SK-N-SH (cell line): ENCODE measurements at regions not wholly inside any gene's neighbourhood (a gene's known extent, or its start where the extent isn't known, plus 50 kb on each side); places are given as distances from the start of the nearest gene placed in this dataset.
A peak's percentile ranks its signal among the peaks of the same experiment; 100 is the strongest.

Experiments used
- CTCF ChIA-PET: fragments of 300-600, 350-600 bp; formaldehyde crosslinking; extraction: SDS; loops from one replicate; lab custom pipeline; 2021; lab: Yijun Ruan, JAX
- POLR2A ChIA-PET: fragments of 350-600 bp; sonication (Branson Sonifier 250); formaldehyde crosslinking; extraction: SDS; loops from one replicate; lab custom pipeline; 2020; ENCODE audit warnings: antibody characterized with exemption, inconsistent platforms; lab: Yijun Ruan, JAX
- DNase-seq: peaks from one replicate; pipeline ENCODE4 v3.0.0; 2012
- H2AFZ ChIP-seq: fragments of 200-600 bp; sonication (generic); 2 replicates; pipeline ENCODE4 v1.8.1; 2016; ENCODE audit warnings: antibody characterized with exemption, mild to moderate bottlenecking, low read depth
- H3F3A ChIP-seq: fragments of 200-600 bp; sonication (generic); replicated peaks from 2 replicates; pipeline ENCODE3; 2016; ENCODE audit warnings: antibody characterized with exemption, mild to moderate bottlenecking; ENCODE audit not compliant: insufficient read depth
- H3K27ac ChIP-seq, 2 experiments: fragments of 200-500 bp in 1 of 2; fragments of 200-600 bp in 1 of 2; sonication (Bioruptor generic) in 1 of 2; sonication (generic), shearing (Covaris generic) in 1 of 2; 2 replicates each; pipeline versions ENCODE4 v1.5.1 to v1.6.1; 2014 to 2016; ENCODE audit warnings: low read depth in 2 of 2, inconsistent platforms in 1 of 2, low read length in 1 of 2, mild to moderate bottlenecking in 1 of 2, mixed read lengths in 1 of 2
- H3K27me3 ChIP-seq: fragments of 200-600 bp; sonication (generic), shearing (Covaris generic); 2 replicates; pipeline ENCODE4 v1.6.1; 2016; ENCODE audit warnings: mixed run types; ENCODE audit not compliant: insufficient read depth
- H3K36me3 ChIP-seq, 2 experiments: fragments of 200-500 bp in 1 of 2; fragments of 200-600 bp in 1 of 2; sonication (Bioruptor generic) in 1 of 2; sonication (generic) in 1 of 2; replicated peaks in 1 of 2; 2 replicates each; pipeline versions ENCODE3 to v1.5.1; 2014 to 2016; ENCODE audit warnings: low read length in 1 of 2, mild to moderate bottlenecking in 1 of 2; ENCODE audit not compliant: insufficient read depth in 2 of 2, control insufficient read depth in 1 of 2
- H3K4me1 ChIP-seq, 2 experiments: fragments of 200-500 bp in 1 of 2; fragments of 200-600 bp in 1 of 2; sonication (Bioruptor generic) in 1 of 2; sonication (generic), shearing (Covaris generic) in 1 of 2; 2 replicates each; pipeline versions ENCODE4 v1.5.1 to v1.6.1; 2014 to 2016; ENCODE audit warnings: low read depth in 1 of 2, low read length in 1 of 2, mixed run types in 1 of 2; ENCODE audit not compliant: insufficient read depth in 2 of 2, control insufficient read depth in 1 of 2
- H3K4me2 ChIP-seq: fragments of 200-600 bp; sonication (generic), shearing (Covaris generic); 2 replicates; pipeline ENCODE4 v1.6.1; 2017; ENCODE audit warnings: mixed run types
- H3K4me3 ChIP-seq, 2 experiments: fragments of 200-500 bp in 1 of 2; fragments of 200-600 bp in 1 of 2; sonication (Bioruptor generic) in 1 of 2; sonication (generic), shearing (Covaris generic) in 1 of 2; 2 replicates each; pipeline versions ENCODE4 v1.5.1 to v1.8.1; 2014 to 2016; ENCODE audit warnings: low read depth in 2 of 2, inconsistent platforms in 1 of 2, low read length in 1 of 2, mild to moderate bottlenecking in 1 of 2, mixed read lengths in 1 of 2, moderate library complexity in 1 of 2
- H3K79me2 ChIP-seq: fragments of 200-600 bp; sonication (generic); 2 replicates; pipeline ENCODE4 v1.8.1; 2017; ENCODE audit warnings: mild to moderate bottlenecking; ENCODE audit not compliant: insufficient read depth
- H3K9ac ChIP-seq: fragments of 200-600 bp; sonication (generic); 2 replicates; pipeline ENCODE4 v1.6.1; 2017; ENCODE audit warnings: mixed run types
- H3K9me2 ChIP-seq: fragments of 200-600 bp; sonication (generic); 2 replicates; pipeline ENCODE4 v1.6.1; 2017; ENCODE audit warnings: mixed run types
- H3K9me3 ChIP-seq: fragments of 200-600 bp; sonication (generic); 2 replicates; pipeline ENCODE4 v1.6.1; 2017; ENCODE audit warnings: mixed run types, mild to moderate bottlenecking, moderate library complexity
- H4K20me1 ChIP-seq: fragments of 200-600 bp; sonication (generic); 2 replicates; pipeline ENCODE4 v1.6.1; 2017; ENCODE audit warnings: mild to moderate bottlenecking, mixed run types; ENCODE audit not compliant: insufficient read depth
- CTCF ChIP-seq: fragments of 200-600 bp; sonication (generic); IDR thresholded peaks from 2 replicates; pipeline ENCODE4 v1.6.1; 2017; ENCODE audit warnings: antibody characterized with exemption, mild to moderate bottlenecking, moderate library complexity
- ELF1 ChIP-seq: IDR thresholded peaks from 2 replicates; pipeline ENCODE4 v1.4.0; 2012
- FOSL2 ChIP-seq: IDR thresholded peaks from 2 replicates; pipeline ENCODE4 v1.4.0; 2012; ENCODE audit warnings: low read depth, mild to moderate bottlenecking, moderate library complexity, borderline replicate concordance
- FOXJ3 ChIP-seq: sonication (generic); formaldehyde crosslinking; IDR thresholded peaks from 2 replicates; pipeline ENCODE4 v1.5.1; 2020; ENCODE audit warnings: mild to moderate bottlenecking, missing genetic modification reagents
- NFIC ChIP-seq: IDR thresholded peaks from 2 replicates; pipeline ENCODE4 v1.4.0; 2012; ENCODE audit warnings: borderline replicate concordance
- PBX3 ChIP-seq: IDR thresholded peaks from 2 replicates; pipeline ENCODE4; 2012
- POLR2AphosphoS5 ChIP-seq: IDR thresholded peaks from 2 replicates; pipeline ENCODE4 v1.6.1; 2012; ENCODE audit warnings: low read depth, low read length
- RCOR1 ChIP-seq: fragments of 150-350 bp; IDR thresholded peaks from 2 replicates; pipeline ENCODE4 v1.6.1; 2017; ENCODE audit warnings: antibody characterized with exemption, low read length
- REST ChIP-seq: IDR thresholded peaks from 2 replicates; pipeline ENCODE4 v1.6.1; 2012; ENCODE audit warnings: mild to moderate bottlenecking, low read depth, low read length, moderate library complexity
- RFX5 ChIP-seq: IDR thresholded peaks from 2 replicates; pipeline ENCODE4 v1.6.1; 2012; ENCODE audit warnings: mild to moderate bottlenecking, improper control_type of control experiment, low read length
- SIN3A ChIP-seq: IDR thresholded peaks from 2 replicates; pipeline ENCODE4 v1.6.1; 2012; ENCODE audit warnings: low read depth, mild to moderate bottlenecking, low read length, moderate library complexity, borderline replicate concordance
- TAF1 ChIP-seq: IDR thresholded peaks from 2 replicates; pipeline ENCODE4 v1.6.1; 2012; ENCODE audit warnings: low read depth, mild to moderate bottlenecking, low read length, moderate library complexity, borderline replicate concordance
- TCF12 ChIP-seq: IDR thresholded peaks from 2 replicates; pipeline ENCODE4 v1.4.0; 2012
- YY1 ChIP-seq: IDR thresholded peaks from 2 replicates; pipeline ENCODE4 v1.4.0; 2012; ENCODE audit warnings: low read depth, mild to moderate bottlenecking
- WGBS: methylation state at CpG from one replicate; pipeline ENCODE4 v1.1.6; 2017; ENCODE audit warnings: low lambda C conversion rate; 5-methylcytosine and 5-hydroxymethylcytosine counted together

- no peaks in the 10 kb centered on the region for H3K79me2 ChIP-seq
- H3K4me3 ChIP-seq = no peak overlapping the region
- H3K4me1 ChIP-seq = peaks cover 12 to 32% of the 10 kb centered on the region in 2 experiments; a peak in 3 of 4 replicates
- H3K9ac ChIP-seq = peak overlapping the region; percentile 51
- H3K9me3 ChIP-seq = no peaks in the 10 kb centered on the region
- WGBS = 98% methylated on average over 13 of the region's 17 CpGs
- peak overlapping the region; percentile 59; the same call in 1 of the 2 replicates for H3K4me2 ChIP-seq
- no peak for DNase-seq
- peak overlapping the region in 1 of 2 experiments; percentile 54; a peak in 3 of 4 replicates for H3K27ac ChIP-seq
- H3F3A ChIP-seq = peaks cover 4% of the 10 kb centered on the region
- H4K20me1 ChIP-seq = no peaks in the 10 kb centered on the region
- no peaks in the 10 kb centered on the region for H3K27me3 ChIP-seq
- ChIA-PET CTCF (no interaction called here), POLR2A (no interaction called here)
- H2AFZ ChIP-seq = no peak overlapping the region
- no peak for TF ChIP-seq ELF1
- TF ChIP-seq RFX5 = no peak
- TF ChIP-seq PBX3 = no peak
- no peak for TF ChIP-seq SIN3A
- TF ChIP-seq YY1 = no peak
- TF ChIP-seq REST = no peak
- TF ChIP-seq RCOR1 = no peak
- no peak for TF ChIP-seq POLR2AphosphoS5
- no peak for TF ChIP-seq NFIC
- no peak for TF ChIP-seq FOSL2
- TF ChIP-seq FOXJ3 = no peak
- TF ChIP-seq, all 33 proteins: peak for 0
- Histone ChIP-seq H3K36me3 (no peaks in the 10 kb centered on the region), H3K9me2 (no peaks in the 10 kb centered on the region)
Measured at GRCh38 chr16:88316151-88316550, 66.6 kb upstream of the ZNF469 start.

GRCh38 chr16:88316941-88317612, 65.7 kb upstream of the ZNF469 start:
- H3K27ac ChIP-seq = peak overlapping the region; percentile 28 to 31; a peak in 2 of 4 replicates
- no peaks in the 10 kb centered on the region for H3K27me3 ChIP-seq
- no peaks in the 10 kb centered on the region for H4K20me1 ChIP-seq
- peaks cover 4% of the 10 kb centered on the region for H3F3A ChIP-seq
- TF ChIP-seq CTCF (no peak), TCF12 (no peak), TAF1 (no peak)
- H3K9me2 ChIP-seq = no peaks in the 10 kb centered on the region
- H3K4me1 ChIP-seq = peaks cover 12 to 32% of the 10 kb centered on the region in 2 experiments; a peak in 3 of 4 replicates
- H3K79me2 ChIP-seq = no peaks in the 10 kb centered on the region
- no peaks in the 10 kb centered on the region for H3K9me3 ChIP-seq
- no peak overlapping the region for H3K4me3 ChIP-seq
- no peak for DNase-seq
- ChIA-PET CTCF (no interaction called here), POLR2A (no interaction called here)
- 94% methylated on average over 9 of the region's 18 CpGs for WGBS
- H3K36me3 ChIP-seq = no peaks in the 10 kb centered on the region
- no peak overlapping the region for H3K9ac ChIP-seq
- peak overlapping the region; percentile 50; the same call in 1 of the 2 replicates for H2AFZ ChIP-seq
- H3K4me2 ChIP-seq = no peak overlapping the region
